C4-2B (cell line): ENCODE measurements at regions not wholly inside any gene's neighbourhood (a gene's known extent, or its start where the extent isn't known, plus 50 kb on each side); places are given as distances from the start of the nearest gene placed in this dataset.

ENCODE experiments used
- ZFX ChIP-seq: fragments of 450-650 bp; IDR thresholded peaks from 2 replicates; pipeline ENCODE4 v1.6.1; 2017
- TF ChIP-seq, protein P1 (sequence below): fragments of 450-650 bp; conservative IDR thresholded peaks from 2 replicates; pipeline ENCODE4 v1.5.1; 2017; ENCODE audit warnings: mild to moderate bottlenecking

- TF ChIP-seq, protein P1, sequence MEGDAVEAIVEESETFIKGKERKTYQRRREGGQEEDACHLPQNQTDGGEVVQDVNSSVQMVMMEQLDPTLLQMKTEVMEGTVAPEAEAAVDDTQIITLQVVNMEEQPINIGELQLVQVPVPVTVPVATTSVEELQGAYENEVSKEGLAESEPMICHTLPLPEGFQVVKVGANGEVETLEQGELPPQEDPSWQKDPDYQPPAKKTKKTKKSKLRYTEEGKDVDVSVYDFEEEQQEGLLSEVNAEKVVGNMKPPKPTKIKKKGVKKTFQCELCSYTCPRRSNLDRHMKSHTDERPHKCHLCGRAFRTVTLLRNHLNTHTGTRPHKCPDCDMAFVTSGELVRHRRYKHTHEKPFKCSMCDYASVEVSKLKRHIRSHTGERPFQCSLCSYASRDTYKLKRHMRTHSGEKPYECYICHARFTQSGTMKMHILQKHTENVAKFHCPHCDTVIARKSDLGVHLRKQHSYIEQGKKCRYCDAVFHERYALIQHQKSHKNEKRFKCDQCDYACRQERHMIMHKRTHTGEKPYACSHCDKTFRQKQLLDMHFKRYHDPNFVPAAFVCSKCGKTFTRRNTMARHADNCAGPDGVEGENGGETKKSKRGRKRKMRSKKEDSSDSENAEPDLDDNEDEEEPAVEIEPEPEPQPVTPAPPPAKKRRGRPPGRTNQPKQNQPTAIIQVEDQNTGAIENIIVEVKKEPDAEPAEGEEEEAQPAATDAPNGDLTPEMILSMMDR = no peak
- no peak for TF ChIP-seq ZFX
Observed at GRCh38 chr11:113623114-113623513, 83.0 kb downstream of the TMPRSS5 start.
